ENCODE measurements at regions not wholly inside any gene's neighbourhood (a gene's known extent, or its start where the extent isn't known, plus 50 kb on each side); places are given as distances from the start of the nearest gene placed in this dataset.
"Not testable (repeated sequence)": the region's sequence is repeated elsewhere in the genome, so short reads cannot be mapped to it uniquely, and the experiment has no call there.

DNA sequence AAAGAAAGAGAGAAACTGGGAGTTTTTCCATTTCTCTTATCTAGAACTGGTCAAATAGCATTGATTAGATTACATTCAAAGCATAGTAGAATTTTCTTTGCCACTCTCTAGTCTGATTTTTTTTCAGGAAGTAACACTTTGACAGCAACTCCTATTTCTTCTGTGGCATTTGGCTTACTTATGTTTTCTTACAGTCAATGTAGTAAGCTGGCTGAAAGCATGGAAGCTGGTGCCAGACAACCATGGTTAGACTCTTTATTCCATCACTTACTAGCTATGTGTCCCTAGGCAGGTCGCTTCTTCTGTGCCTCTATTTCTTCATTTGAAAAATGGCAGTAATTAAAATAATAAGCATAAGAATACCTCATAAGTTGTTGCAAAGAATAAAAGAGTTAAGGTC, 54.2 kb upstream of the OPRM1 start:
- DNase-seq, result no peak

DNA sequence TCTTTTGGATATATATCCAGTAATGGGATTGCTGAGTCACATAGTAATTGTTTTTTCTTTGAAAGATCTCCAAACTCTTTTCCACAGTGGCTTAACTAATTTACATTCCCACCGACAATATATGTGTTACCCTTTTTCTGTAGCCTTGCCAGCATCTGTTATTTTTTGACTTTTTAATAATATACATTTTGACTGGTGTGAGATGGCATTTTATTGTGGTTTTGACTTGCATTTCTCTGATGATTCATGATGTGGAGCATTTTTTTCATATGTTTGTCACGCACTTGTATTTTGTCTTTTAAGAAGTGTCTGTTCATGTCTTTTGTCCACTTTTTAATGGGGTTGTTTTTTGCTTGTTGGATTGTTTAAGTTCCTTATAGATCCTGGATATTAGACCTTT, 58.9 kb upstream of the OPRM1 start:
- no peak for DNase-seq

DNA sequence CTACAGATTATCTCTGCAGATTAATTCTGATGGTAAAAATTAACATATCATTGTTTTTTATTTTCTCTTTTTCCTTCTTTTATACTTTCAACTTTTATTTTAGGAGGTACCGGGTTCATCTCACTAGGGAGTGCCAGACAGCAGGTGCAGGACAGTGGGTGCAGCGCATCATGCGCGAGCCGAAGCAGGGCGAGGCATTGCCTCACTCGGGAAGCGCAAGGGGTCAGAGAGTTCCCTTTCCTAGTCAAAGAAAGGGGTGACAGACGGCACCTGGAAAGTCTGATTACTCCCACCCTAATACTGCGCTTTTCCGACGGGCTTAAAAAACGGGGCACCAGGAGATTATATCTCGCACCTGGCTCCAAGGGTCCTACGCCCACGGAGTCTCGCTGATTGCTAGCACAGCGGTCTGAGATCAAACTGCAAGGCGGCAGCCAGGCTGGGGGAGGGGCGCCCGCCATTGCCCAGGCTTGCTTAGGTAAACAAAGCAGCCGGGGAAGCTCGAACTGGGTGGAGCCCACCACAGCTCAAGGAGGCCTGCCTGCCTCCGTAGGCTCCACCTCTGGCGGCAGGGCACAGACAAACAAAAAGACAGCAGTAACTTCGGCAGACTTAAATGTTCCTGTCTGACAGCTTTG, 60.0 kb upstream of the OPRM1 start:
- not testable (repeated sequence) for DNase-seq

DNA sequence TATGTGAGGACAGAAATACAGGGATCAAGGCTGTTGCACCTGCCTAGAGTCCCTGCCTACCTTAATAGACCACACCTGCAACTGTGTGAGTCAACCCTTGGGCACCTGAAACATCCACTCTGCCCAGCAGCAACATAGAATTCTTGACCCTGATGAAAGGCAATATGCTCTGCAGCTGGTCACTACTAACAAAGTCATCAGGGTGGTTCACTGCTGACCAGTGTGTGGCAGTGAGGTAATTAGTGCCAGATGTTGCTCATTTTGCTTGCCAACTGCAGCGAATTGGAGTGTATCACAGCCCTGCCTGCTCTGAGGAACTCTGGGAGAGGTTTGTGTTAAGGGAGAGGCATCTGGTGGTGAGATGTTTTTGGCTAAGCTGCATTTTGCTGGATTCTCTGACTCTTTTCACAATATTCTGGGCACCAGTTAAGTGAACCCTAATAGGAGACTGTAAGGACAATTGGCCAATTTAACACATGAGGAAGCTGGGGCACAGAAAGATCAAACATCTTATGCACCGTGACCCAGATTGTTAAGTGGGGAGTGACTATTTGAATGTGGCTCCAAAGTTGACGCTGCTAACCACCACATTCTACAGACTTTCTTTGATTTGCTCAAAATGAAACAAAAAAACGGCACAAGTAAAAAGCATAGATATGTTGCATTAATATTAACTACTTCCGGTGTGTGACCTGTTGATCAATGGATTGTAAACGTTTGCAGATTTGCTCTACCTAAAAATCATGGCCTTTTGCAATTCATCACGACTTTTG, 61.9 kb upstream of the OPRM1 start:
- DNase-seq, result no peak

DNA sequence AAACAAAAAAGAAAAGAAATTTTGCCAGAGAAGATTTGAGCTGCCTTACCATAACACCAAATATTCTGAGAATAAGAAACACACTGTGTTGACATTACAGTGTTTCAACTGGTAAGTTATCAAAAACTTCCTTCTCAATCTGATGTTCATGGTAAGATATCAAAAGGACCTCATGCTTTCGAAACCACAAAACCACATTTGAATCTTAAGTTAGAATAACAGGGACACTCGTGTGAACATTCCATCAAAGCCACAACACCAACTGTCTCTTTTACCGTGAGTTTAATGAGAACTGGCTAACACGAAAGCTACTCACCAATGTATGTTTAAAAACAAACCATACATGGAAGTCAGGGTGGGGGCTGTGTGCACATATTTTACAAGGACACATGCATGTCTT, 73.0 kb upstream of the OPRM1 start:
- DNase-seq, result no peak

DNA sequence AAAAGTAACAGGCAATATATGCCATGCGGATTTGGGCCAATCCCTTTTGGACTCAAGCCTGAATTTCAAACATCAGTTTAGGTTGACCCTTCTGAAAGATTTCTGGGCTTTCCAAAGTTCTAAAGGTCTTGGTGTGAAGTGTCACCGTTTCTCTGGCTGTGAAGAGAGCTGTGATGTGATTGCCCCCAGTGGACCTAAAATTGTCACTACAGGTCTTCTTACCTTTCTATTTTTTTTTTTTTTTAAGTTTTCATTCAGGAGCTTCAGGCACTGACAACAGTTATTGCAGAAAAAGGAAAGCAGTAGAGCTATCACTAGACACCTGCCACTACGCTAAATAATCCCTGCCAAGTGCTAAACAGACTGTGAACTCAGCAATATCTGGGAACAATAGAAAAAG, 75.7 kb upstream of the OPRM1 start:
- no peak for DNase-seq

DNA sequence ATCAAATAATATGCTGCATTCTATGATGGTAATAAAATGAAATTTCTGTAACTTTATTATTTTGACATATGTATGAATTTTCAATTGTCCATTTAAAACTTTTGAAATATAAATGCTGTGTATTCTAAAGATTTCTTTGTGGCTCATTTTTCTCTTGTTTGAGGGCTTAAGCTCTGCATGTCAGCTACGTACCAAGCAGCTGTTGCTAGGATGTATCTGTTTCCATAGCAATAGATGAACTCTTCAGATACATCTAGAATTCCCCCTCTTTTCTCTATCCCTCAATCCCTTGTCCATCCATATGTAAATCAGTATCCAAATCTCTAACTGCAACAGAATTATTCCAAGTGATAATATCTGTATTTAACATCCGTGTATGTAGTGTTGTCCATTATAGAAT, 76.5 kb upstream of the OPRM1 start:
- no peak for DNase-seq

DNA sequence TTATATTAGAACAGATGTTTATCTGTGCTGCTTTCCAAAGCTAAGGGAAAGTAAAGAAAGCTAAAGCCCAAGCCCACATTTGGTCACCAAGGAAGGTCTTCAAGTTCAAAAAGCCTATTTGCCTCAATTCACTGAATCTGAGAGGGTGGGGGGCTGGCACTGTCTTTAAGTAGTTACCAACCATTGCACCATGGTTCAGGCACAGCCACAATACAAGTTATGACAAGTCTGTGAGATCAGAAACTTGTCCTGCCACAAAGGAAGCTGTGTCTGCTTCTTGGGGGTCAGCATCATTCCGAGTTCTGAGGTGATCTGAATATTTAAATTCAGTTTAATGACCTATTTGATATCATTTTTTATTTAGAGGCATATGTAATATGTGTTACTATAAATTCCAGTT, 78.3 kb upstream of the OPRM1 start:
- DNase-seq, result no peak

DNA sequence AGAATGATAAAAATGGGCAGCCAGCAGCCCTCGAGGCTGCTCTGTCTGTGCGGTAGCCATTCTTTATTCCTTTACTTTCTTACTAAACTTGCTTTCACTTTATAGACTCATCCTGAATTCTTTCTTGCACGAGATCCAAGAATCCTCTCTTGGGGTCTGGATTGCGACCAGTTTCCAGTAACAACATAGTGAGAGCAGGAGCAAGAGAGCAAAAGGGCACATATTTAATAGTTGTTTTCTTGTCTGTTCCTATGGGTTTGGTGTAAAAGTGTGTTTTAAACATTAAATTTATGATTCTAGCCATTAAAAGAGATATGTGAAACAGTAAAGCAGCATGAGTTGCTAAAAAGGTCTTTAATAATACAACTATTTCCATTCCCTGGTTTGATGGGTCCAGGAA, 78.8 kb upstream of the OPRM1 start:
- no peak for DNase-seq

DNA sequence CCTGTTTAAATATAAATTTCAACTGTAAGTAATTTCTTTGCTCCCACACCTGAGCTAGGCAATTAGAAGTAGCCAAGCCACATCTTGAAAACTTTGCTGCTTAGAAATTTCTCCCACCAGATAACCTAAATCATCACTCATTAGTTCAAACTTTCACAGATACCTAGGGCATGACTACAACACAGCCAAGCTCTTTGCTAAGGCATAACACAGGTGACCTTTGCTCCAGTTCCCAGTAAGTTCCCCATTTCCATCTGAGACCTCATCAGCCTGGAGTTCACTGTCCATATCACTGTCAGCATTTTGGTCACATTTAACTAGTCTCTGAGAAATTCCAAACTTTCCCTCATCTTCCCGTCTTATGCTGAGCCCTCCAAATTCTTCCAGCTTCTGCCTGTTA, 79.8 kb upstream of the OPRM1 start:
- DNase-seq, result no peak

DNA sequence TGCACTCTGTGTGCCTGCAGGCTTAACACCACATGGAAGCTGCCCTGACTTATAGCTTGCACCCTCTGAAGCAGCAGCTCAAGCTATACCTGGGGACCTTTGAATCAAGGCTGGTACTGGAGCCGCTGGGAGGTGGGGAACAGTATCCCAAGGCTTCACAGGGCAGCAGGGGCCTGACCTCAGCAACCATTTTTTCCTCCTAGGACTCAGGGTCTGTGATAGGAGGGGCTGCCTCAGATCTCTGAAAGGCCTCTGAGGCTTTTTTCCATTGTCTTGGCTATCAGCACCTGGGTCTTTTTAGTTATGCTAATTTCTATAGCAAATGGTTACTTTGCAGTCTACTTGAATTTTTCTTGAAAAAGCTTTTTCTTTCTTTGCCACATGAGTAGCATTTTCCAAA, 80.2 kb upstream of the OPRM1 start:
- DNase-seq, result no peak

DNA sequence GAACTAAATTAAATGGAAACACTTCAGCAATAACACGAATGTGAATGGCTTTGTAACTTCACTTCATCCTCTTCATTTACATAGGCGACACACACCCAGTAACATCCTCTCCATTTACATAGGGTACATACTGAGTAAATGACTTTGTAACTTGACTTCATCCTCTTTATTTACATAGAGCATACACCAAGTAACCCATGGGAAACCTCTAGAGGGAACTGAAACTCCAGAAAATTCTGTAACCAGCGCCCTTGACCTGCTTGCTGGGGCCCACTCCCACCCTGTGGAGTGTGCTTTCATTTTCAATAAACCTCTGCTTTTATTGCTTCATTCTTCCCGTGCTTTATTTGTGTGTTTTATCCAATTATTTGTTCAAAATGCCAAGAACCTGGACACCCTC, 81.6 kb upstream of the OPRM1 start:
- DNase-seq, result no peak

DNA sequence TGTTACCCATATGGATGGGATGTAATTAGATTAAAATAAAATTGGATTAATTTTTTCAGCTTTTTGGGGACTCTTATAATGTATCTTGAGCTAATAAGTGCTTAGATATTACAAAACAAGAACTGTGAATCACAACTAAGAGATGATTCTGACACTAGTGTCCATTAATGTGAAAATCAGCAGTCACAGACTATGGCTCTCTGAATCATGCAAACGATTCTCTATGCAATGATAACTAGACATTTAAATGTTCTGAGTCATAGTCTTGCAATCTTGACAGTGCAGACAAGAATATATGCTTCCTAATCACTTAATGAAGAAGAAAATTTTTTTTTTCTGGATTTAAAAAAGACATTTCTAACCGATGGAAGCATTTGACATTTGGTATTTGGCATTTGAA, 82.2 kb upstream of the OPRM1 start:
- no peak for DNase-seq

DNA sequence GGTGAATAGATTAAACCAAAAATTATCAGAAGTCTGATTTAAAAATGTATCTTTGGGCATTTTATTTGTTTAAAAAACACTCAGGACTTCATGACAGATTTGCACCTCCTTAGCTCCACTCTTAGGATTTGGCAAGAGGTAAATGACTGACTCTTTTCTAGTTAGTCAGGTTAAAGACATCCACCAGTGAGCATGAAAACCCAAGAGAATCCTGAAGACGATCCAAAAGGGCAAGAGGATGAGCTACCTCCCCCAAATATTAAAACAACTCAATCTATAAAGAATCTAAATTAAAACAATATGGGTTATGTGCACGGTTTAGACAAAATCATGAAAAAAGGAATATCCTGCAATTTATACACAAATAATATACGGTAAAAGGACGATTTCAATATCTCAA, 89.4 kb upstream of the OPRM1 start:
- DNase-seq, result no peak

DNA sequence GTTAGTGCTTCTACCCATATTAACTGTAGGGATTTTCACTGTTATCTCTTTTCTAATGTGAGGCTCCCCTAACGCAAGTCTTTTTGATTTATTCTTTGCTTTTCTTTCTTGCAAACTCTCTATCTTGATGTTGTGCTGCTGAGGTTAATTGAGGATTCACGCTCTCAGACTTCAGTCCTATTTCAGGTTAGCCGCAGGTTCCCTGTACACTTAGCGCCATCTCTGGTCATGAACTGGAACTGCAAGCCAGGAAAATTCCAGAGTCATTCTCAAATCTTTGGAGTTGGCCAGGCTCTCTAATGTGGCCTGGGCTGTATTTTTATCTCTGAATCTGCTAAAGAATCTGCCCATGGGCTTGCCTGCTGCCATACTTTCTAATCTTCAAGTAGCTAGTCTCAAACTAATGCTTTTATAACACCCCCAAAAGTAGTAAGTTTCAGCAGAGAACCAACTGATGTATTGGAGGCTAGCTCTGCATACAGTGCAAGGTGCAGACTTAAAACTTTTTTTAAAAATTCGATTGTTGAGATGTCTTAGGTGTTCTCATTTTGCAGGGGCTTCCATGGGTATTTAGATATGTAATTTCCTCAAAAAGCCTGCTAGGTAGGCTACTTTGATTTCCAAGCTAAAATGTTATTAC, 91.1 kb upstream of the OPRM1 start:
- DNase-seq, result no peak

DNA sequence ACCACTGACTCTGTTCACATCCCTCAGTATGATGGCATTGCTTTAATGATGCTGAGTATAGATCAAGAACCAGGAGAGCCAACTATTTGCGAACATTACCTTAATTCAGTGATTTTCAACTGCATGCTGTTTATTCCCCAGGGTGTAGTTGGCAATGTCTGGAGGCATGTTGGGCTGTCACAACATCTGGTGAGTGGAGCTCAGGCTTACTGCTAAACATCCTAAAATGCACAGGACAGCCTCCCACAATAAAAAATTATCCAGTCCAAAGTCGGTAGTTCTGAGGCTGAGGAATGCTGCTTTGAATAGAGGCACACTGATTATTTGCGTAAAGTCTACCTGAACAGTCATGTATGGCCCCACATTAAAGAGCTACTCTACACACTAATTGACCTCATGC, 94.8 kb upstream of the OPRM1 start:
- no peak for DNase-seq

DNA sequence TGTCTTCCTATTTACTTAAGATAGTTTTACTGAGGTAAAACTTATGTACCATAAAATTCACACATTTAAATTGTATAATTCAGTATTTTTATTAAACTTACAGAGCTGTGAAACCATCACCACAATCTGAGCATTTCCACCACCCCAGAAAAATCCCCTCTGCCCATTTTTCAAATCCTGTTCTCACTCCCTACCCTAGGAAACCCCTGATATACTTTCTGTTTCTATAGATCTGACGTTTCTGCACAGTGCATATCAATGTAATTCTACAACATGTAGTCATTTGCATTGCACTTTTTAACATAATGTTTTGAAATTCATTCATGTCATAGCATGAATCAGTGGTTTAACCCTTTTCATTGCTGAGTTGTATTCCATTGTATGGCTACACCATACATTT, 96.7 kb upstream of the OPRM1 start:
- no peak for DNase-seq

DNA sequence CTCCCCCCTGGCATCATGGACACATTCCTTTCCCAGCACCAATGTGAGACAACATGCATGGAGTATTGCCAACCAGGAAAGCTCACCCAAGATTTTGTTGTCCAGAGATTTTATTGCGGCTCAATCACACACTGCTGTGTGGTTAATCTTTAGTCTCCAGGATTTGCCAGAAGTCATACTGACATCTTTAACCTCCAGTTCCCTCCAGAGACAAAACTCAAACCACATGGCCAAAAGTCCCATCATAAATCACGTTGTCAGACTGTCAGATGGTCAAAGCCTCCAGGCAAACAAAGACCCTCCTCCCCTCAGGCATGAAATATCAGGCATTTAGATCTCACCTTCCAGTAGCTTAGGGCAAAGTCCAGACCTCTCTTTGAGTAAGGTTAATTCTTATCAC, 97.3 kb upstream of the OPRM1 start:
- DNase-seq, result no peak

DNA sequence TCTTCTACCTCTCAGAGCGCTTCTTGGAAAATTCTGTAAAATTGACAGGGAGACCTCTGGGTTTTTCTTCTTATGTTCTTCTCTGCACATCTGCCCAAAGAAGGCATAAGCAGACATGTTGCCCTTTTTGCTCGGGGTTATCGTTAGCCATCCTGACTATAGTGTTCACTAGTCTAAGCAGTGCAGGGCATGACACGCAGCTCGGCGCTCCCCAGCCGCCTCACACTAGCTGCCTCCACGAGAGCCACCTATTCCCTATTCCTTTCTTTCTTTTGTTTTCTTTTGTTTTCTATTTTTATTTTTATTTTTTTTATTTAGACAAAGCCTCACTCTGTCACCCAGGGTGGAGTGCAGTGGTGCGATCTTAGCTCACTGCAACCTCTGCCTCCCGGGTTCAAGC, 100.2 kb upstream of the OPRM1 start:
- no peak for DNase-seq

DNA sequence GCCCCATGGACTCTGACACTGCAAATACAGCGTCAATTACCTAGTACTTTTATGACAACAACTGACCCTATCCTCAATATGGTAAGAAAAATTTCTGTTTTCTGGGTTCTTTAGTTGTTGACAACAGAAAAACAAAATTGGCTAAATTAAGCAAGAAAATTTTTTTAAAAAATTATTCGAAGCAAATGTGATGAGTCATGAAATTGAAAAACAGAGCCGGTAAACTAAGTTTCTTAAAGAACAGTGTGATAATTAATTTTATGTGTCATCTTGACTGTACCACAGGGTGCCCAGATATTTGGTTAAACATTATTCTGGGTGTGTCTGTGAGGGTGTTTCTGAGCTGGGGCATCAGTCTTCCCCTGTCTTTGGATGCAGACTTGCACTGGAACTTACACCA, 107.6 kb upstream of the OPRM1 start:
- DNase-seq, result no peak

DNA sequence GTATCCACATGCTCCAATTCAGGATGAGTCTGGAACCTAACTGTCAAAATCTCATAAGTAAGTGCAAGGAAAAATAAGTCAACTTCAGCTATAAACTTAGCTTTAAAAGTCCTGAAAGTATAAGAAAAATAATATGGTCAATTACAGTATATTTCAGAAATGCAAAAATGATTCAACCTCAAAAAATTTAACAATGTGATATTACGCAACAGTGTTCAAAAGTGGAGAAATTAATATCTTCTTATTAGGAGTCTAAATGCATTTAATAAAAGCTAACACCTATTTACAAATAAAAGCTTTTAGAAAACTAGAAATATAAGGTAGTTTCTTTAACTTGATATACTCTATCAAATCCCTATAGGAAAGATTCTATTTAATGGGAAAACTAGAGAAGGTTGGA, 111.2 kb upstream of the OPRM1 start:
- no peak for DNase-seq

DNA sequence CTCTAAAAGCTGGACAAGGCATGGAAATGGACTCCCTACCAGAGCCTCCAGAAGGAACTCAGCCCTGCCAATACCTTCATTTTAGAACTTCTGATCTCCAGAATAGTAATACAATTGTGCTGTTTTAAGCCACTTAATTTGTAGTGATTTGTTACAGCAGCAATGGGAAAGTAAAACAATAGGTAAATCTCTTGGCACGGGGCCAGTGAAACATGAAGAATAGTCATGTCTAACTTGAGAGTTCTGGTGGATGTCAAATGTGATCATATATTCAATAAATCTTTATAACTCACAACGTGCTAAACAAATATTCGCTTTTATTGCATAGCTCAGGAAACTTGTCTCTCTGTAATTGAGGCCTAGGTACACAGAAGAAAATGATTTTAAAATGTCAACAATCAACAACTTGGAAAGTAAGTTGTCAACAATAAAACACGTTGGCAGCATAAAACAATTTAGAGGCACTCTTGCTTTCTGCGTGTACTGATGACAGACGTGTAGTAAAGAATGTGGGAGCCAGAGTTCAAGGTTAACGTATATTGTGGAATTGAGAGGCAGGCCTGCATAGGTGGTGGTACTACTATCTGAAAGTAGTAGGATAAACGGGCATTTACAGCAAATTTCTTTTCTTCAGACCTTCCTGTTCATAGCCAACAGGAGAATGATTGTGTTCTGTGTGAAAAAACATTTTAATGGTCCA, 140.5 kb upstream of the OPRM1 start:
- DNase-seq, result no peak

DNA sequence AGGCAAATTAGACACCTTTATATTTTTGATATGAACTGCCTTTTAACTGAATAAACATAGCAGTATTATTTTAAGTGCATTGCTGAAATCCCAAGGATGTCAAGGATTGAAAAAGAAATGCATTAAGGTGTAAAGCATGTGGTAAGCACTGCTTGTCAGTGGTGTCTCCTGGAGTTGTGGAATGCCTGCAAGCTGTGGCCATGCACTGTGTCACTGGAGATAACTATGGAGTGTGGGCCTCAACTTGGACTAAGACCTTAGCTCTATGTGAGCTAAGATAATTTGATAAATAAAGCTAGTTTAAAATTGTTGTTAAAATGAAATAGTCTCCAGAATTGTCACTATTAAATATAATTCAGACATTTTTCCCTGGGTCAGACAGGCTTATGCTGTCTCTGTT, 156.6 kb upstream of the OPRM1 start:
- no peak for DNase-seq

DNA sequence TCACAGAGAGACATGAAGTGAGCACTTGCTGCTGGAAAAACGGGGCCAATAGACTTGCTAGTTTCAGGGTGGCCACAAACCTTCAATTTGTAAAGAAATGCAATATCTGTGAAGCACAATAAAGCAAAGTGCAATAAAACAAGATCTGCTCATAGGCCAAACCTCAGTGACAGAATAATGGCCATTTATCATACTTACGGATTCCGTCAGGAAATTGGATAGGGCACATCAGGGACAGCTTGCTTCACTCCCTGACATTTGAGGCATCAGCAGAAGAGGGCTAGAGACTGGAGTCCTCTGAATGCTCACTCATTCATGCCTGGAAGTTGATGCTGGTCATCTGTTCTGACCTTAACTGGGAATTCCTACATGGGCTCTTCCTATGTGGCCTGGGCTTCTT, 165.5 kb upstream of the OPRM1 start:
- DNase-seq, result no peak

All from NCI-H2029 treated with DMSO at 0.1 percent for 48 hours (cell line).